Loucy (cell line): ENCODE measurements at regions not wholly inside any gene's neighbourhood (a gene's known extent, or its start where the extent isn't known, plus 50 kb on each side); places are given as distances from the start of the nearest gene placed in this dataset.

Experiments used
- EZH2phosphoT487 ChIP-seq: fragments of 200-600 bp; IDR thresholded peaks from 2 replicates; pipeline ENCODE4 v1.6.1; 2018; ENCODE audit warnings: antibody characterized with exemption, mild to moderate bottlenecking, moderate library complexity, borderline replicate concordance
- TF ChIP-seq, protein P1 (sequence below): fragments of 200-600 bp; sonication (generic); conservative IDR thresholded peaks from 2 replicates; pipeline ENCODE4 v1.5.1; 2014; ENCODE audit warnings: mild to moderate bottlenecking, antibody characterized with exemption, low read length

DNA sequence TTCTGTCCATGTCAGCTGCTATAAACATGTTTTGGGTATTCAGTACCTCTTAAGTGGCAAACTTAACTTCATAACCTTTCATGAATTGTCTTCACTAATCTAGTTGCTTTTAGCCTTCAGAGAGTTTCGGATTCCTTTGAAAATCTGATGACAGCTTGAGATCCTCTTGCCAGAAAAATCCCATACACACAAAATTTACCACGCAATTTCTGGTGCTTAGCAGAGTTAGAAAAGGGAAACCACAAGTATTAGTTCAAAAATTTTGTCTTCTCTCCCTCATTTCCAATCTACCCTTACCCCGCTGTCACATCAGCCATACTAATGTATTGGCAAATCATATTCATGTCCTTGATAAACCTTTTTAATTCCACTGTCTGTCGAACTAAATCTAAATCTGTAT lies 72.7 kb upstream of the TMEM106B start:
- TF ChIP-seq, protein P1, sequence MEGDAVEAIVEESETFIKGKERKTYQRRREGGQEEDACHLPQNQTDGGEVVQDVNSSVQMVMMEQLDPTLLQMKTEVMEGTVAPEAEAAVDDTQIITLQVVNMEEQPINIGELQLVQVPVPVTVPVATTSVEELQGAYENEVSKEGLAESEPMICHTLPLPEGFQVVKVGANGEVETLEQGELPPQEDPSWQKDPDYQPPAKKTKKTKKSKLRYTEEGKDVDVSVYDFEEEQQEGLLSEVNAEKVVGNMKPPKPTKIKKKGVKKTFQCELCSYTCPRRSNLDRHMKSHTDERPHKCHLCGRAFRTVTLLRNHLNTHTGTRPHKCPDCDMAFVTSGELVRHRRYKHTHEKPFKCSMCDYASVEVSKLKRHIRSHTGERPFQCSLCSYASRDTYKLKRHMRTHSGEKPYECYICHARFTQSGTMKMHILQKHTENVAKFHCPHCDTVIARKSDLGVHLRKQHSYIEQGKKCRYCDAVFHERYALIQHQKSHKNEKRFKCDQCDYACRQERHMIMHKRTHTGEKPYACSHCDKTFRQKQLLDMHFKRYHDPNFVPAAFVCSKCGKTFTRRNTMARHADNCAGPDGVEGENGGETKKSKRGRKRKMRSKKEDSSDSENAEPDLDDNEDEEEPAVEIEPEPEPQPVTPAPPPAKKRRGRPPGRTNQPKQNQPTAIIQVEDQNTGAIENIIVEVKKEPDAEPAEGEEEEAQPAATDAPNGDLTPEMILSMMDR: no peak
- TF ChIP-seq EZH2phosphoT487: no peak
